ENCODE measurements at regions not wholly inside any gene's neighbourhood (a gene's known extent, or its start where the extent isn't known, plus 50 kb on each side); places are given as distances from the start of the nearest gene placed in this dataset.

GRCh38 chr14:43956741-43957140, 550.3 kb downstream of the FSCB start:
- no peak for TF ChIP-seq CTCF (IDR thresholded peaks at IDR 0.05)
- TF ChIP-seq POLR2A (IDR thresholded peaks at IDR 0.05): no peak
